H1 (cell line): ENCODE measurements at regions not wholly inside any gene's neighbourhood (a gene's known extent, or its start where the extent isn't known, plus 50 kb on each side); places are given as distances from the start of the nearest gene placed in this dataset.

Experiments
- ATF2 ChIP-seq: IDR thresholded peaks from 2 replicates; pipeline ENCODE4 v1.6.1; 2012; ENCODE audit warnings: low read length, inconsistent platforms
- CEBPB ChIP-seq: IDR thresholded peaks from 2 replicates; pipeline ENCODE4 v1.6.1; 2012; ENCODE audit warnings: low read depth, low read length
- CHD7 ChIP-seq: fragments of 300-600 bp; sonication (generic); IDR thresholded peaks from 2 replicates; pipeline ENCODE4 v1.7.1; 2012; ENCODE audit warnings: low read length, moderate library complexity, mild to moderate bottlenecking, inconsistent platforms; ENCODE audit not compliant: insufficient replicate concordance
- NRF1 ChIP-seq: IDR thresholded peaks from 2 replicates; pipeline ENCODE4 v1.6.1; 2011; ENCODE audit warnings: mild to moderate bottlenecking, low read depth, low read length, improper control_type of control experiment
- SUZ12 ChIP-seq: fragments of 200-600 bp; sonication (generic); IDR thresholded peaks from 2 replicates; pipeline ENCODE4 v1.6.1; 2012; ENCODE audit warnings: mild to moderate bottlenecking, inconsistent platforms, low read length, moderate library complexity, mixed read lengths
- TAF1 ChIP-seq: IDR thresholded peaks from 2 replicates; pipeline ENCODE4 v1.6.1; 2011; ENCODE audit warnings: mild to moderate bottlenecking, low read depth, low read length
- TAF7 ChIP-seq: optimal IDR thresholded peaks from 2 replicates; pipeline ENCODE3; 2011; ENCODE audit warnings: low read depth, mild to moderate bottlenecking, inconsistent platforms, low read length, moderate library complexity, borderline replicate concordance
- TBP ChIP-seq: IDR thresholded peaks from 2 replicates; pipeline ENCODE4 v1.6.1; 2011; ENCODE audit warnings: low read depth, low read length, improper control_type of control experiment
- TEAD4 ChIP-seq: IDR thresholded peaks from 2 replicates; pipeline ENCODE4 v1.6.1; 2012; ENCODE audit warnings: low read depth, low read length, inconsistent platforms, mixed read lengths
- ZNF274 ChIP-seq: IDR thresholded peaks from 2 replicates; pipeline ENCODE4 v1.7.0; 2012; ENCODE audit warnings: low read length, borderline replicate concordance; ENCODE audit errors: extremely low read depth

GRCh38 chr20:23222531-23223200 lies 127.9 kb upstream of the NXT1 start (continued):
- no peak for TF ChIP-seq CHD7
- TF ChIP-seq ZNF274, result no peak
- TF ChIP-seq ATF2, result no peak
- TF ChIP-seq SUZ12, result no peak
- TF ChIP-seq CEBPB, result no peak
- no peak for TF ChIP-seq TBP
- no peak for TF ChIP-seq TEAD4
- no peak for TF ChIP-seq NRF1
- no peak for TF ChIP-seq TAF7
- TF ChIP-seq TAF1, result no peak
